Activated T-cell treated with anti-CD3 and anti-CD28 coated beads, Interleukin-2, amount 50 U/mL, for 24 hours (primary cell): ENCODE measurements at regions not wholly inside any gene's neighbourhood (a gene's known extent, or its start where the extent isn't known, plus 50 kb on each side); places are given as distances from the start of the nearest gene placed in this dataset.
A peak's percentile ranks its signal among the peaks of the same experiment; 100 is the strongest.
"Not testable (repeated sequence)": the region's sequence is repeated elsewhere in the genome, so short reads cannot be mapped to it uniquely, and the experiment has no call there.

Source experiments
- DNase-seq: peaks from one replicate; pipeline ENCODE4 v3.0.0-alpha.2; 2020
- H3K27ac Mint-ChIP-seq: 2 replicates; pipeline ENCODE4 v1.8.0; 2020; ENCODE audit warnings: mild to moderate bottlenecking, mixed read lengths
- H3K27me3 Mint-ChIP-seq: 2 replicates; pipeline ENCODE4 v1.8.0; 2020; ENCODE audit warnings: mixed read lengths
- H3K36me3 Mint-ChIP-seq: 2 replicates; pipeline ENCODE4 v1.8.0; 2020; ENCODE audit warnings: low read depth, mixed read lengths
- H3K4me1 Mint-ChIP-seq: 2 replicates; pipeline ENCODE4 v1.8.0; 2020; ENCODE audit warnings: low read depth, mixed read lengths
- H3K4me3 Mint-ChIP-seq: 2 replicates; pipeline ENCODE4 v1.8.0; 2020; ENCODE audit warnings: mild to moderate bottlenecking, moderate library complexity, mixed read lengths
- H3K9me3 Mint-ChIP-seq: 2 replicates; pipeline ENCODE4 v1.8.0; 2020; ENCODE audit warnings: mixed read lengths

DNA sequence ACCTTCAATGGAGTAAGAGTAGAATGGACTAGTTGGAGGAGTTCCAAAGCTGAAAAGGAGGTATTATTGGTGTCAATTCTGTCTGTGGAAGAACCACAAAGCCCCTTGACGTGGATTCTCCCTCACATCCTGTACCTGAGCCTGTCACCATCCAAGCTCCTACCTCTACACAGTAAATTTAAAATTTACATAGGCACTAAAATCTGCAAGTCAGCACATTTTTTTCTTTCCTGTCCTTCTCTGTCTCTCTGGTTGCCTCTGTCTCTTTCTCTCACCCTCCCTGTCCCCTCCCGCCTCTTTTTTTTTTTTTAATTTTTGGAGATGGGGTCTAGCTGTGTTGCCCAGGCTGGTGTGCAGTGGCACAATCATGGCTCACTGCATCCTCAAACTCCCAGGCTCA lies 236.2 kb downstream of the ZNF37A start:
- not testable (repeated sequence) for H3K9me3 Mint-ChIP-seq, H3K4me1 Mint-ChIP-seq, H3K27me3 Mint-ChIP-seq, H3K27ac Mint-ChIP-seq, DNase-seq, H3K36me3 Mint-ChIP-seq, H3K4me3 Mint-ChIP-seq

DNA sequence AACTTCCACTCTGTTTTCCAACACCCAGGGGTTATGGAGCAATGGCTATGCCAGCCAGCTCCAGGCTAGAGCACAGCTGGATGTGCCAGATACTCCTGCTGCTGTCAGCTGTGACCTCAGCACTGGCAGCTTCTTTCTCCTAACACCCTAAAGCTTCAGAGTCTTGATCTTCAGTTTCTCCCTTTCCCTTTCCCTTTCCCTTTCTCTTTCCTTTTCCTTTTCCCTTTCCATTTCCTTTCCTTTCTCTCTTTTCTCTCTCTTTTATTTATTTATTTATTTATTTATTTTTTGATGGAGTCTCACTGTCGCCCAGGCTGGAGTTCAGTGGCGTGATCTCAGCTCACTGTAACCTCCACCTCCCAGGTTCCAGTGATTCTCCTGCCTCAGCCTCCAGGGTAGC lies 237.0 kb downstream of the ZNF37A start:
- not testable (repeated sequence) for H3K9me3 Mint-ChIP-seq, DNase-seq, H3K27ac Mint-ChIP-seq, H3K36me3 Mint-ChIP-seq, H3K4me1 Mint-ChIP-seq, H3K4me3 Mint-ChIP-seq, H3K27me3 Mint-ChIP-seq

DNA sequence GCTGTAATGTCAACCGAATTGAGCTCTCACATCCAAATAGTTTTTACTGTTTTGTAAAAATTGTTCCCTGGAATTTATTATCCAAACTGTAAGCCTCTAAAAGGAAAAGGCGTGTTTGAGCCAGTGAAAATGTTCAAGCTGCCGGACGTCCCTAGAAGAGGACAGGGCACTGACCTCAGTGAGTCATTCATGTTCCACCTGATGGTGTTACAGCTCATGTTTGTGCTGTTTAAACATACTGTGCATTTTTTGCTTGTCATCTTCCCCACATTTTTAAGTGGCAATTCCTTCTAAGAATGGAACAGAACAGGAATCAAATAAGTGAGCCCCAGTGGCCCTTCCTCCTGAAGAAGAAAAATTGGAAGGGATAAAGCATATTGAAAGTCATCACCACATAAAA lies 239.6 kb downstream of the ZNF37A start:
- H3K27ac Mint-ChIP-seq, DNase-seq, H3K36me3 Mint-ChIP-seq, H3K9me3 Mint-ChIP-seq, H3K27me3 Mint-ChIP-seq, H3K4me3 Mint-ChIP-seq, H3K4me1 Mint-ChIP-seq: not testable (repeated sequence)

DNA sequence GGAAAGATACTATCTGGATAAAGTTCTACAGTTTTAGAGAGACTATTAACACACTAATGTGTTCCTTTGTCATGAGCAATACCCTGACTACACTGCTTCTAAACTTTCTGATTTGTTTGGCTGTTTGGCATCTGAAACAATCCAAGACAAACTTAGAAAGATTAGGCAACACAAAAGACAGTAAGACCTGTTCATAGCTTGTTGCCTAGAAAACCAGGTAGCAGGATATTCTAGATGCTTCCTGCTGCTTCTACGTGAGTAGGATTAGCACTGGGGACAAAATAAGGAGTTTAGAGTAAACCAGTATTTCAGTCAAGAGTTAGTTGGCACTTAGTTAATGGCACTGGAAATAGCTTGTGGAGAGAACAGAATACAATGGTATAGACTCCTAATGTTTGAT lies 256.5 kb downstream of the ZNF37A start:
- H3K4me1 Mint-ChIP-seq, H3K4me3 Mint-ChIP-seq, H3K27ac Mint-ChIP-seq, H3K36me3 Mint-ChIP-seq, H3K9me3 Mint-ChIP-seq, DNase-seq: not testable (repeated sequence)
- H3K27me3 Mint-ChIP-seq = peaks cover 10% of the 10 kb centered on the region

DNA sequence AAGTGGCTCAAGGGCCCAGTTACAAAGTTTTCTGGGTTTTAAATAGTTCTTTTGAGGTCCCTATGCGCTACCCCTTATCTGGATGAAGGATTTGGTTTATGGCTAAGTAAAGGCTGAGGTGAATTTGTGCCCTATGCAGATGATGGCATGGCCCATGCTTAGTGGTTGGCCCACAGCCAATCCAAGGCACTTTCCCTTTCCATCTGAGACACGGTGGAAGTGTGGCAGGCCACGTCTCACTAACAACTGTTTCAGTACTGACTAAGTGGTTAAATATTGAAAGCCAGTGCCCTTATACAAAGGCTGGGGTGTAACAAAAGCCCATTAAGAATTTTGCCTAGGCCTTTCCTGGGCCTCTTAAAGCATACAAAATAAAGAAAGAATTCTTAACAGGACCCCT lies 260.3 kb downstream of the ZNF37A start:
- H3K27me3 Mint-ChIP-seq, H3K4me3 Mint-ChIP-seq, H3K9me3 Mint-ChIP-seq, DNase-seq, H3K27ac Mint-ChIP-seq, H3K4me1 Mint-ChIP-seq: not testable (repeated sequence)
- peaks cover 10% of the 10 kb centered on the region for H3K36me3 Mint-ChIP-seq

DNA sequence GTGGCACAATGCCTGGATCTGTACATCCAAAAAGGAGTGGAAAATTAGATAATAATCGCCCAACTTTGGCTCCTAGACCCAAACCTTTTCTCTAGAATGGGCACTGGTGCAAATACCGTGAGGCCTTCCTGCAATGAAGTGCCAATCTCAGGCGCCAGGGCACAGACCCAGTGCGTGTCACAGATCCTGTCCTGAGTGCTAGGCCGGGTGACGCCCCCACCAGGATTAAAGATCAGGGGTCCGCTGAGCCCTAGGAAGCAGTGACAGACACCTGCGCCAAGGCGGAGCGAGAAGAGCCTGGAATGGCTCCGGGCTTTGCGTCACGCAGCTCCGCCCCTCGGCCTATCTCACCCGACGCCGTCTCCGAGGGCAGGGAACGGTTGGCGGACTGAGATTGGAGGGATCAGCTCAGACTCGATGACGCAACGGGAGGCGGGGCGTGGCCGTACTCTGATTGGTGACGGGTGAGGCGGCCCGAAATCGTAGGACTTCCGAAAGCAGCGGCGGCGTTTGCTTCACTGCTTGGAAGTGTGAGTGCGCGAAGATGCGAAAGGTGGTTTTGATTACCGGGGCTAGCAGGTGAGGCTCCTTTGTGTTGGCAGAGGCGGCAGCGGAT lies 261.9 kb downstream of the ZNF37A start:
- not testable (repeated sequence) for H3K4me1 Mint-ChIP-seq, H3K9me3 Mint-ChIP-seq, H3K27me3 Mint-ChIP-seq
- H3K27ac Mint-ChIP-seq = peak overlapping the region; percentile 98
- peak overlapping the region; percentile 88 for H3K4me3 Mint-ChIP-seq
- peak; percentile 80 for DNase-seq
- peaks cover 20% of the 10 kb centered on the region for H3K36me3 Mint-ChIP-seq

DNA sequence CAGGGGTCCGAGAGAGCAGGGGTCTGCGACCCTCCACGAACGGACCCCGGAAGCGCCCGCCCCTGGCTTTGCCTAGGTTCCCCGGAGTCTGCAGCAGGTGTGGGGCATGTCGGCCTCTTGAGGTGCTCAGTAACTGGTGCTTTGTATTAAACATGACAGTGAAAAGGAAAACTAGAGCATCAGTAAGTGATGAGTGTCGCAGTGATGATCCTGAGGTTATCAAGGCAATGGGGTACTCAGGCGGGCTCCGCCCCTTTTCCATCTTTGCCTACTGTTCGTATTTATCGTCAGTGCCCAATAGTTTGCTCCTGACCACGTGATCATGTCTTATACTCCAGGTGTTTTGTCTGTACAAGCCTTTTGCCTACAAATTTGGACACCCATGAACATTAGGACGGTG lies 262.4 kb downstream of the ZNF37A start:
- peak overlapping the region; percentile 98 for H3K27ac Mint-ChIP-seq
- H3K36me3 Mint-ChIP-seq = peaks cover 23% of the 10 kb centered on the region
- not testable (repeated sequence) for DNase-seq, H3K9me3 Mint-ChIP-seq, H3K27me3 Mint-ChIP-seq, H3K4me1 Mint-ChIP-seq
- H3K4me3 Mint-ChIP-seq = peak overlapping the region; percentile 88

DNA sequence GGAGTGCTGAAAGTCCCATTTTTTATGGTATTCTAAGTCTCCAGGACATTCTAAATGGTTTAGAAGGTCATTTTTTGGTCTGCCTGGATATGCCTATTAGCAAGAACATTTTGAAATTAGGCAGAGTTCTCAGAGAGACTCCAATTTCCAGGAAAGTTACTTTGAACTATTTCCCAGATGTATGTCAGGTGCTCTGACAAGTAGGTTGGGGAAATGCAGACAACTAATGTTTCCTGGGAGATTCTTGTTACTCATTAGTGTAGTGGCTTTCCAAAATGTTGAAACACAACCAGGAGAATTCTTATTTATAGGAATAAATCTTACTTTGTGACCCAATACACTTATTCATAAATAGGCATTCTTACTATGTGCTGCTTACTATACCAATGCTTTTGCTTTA lies 268.4 kb downstream of the ZNF37A start:
- not testable (repeated sequence) for H3K27me3 Mint-ChIP-seq, H3K27ac Mint-ChIP-seq, H3K4me3 Mint-ChIP-seq, DNase-seq, H3K9me3 Mint-ChIP-seq
- Mint-ChIP-seq H3K36me3 (peaks cover 65% of the 10 kb centered on the region), H3K4me1 (peaks cover 11% of the 10 kb centered on the region)

DNA sequence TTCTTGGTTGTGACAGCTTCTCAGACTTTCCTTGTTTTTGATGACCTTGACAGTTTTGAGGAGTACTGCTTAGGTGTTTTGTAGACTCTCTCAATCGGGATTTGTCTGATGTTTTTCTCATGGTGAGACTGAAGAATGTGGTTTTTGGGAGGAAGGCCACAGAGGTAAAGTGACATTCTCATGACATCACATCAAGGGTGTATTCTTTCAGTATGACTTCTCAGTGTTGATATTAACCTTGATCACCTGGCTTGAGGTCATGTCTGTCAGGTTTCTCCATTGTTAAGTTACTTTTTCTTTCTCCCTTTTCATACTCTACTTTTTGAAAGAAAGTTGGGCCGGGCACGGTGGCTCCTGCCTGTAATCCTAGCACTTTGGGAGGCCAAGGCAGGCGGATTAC lies 269.9 kb downstream of the ZNF37A start:
- H3K4me3 Mint-ChIP-seq, H3K9me3 Mint-ChIP-seq, H3K27ac Mint-ChIP-seq, DNase-seq, H3K27me3 Mint-ChIP-seq, H3K4me1 Mint-ChIP-seq: not testable (repeated sequence)
- H3K36me3 Mint-ChIP-seq = peaks cover 70% of the 10 kb centered on the region

DNA sequence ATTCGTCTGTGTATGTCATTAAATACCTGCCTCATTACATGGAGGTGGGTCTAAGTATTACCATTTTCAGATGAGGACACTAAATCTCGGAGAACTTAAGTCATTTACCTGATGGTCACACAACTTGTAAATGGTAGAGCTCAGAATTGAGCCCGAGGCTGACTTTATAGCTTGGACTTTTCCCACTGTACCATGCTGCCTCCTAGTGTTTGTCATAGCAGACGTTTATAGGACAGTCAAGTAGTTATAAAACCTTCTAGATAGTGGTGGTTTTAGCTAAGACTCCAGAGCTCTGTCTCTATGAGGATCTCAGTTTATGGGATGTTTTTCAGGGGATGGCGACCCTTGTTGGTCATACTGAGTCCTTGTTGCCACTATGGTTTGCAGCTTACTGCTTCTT lies 271.8 kb downstream of the ZNF37A start:
- not testable (repeated sequence) for H3K4me3 Mint-ChIP-seq, DNase-seq, H3K4me1 Mint-ChIP-seq, H3K9me3 Mint-ChIP-seq, H3K27me3 Mint-ChIP-seq, H3K27ac Mint-ChIP-seq
- peaks cover 71% of the 10 kb centered on the region for H3K36me3 Mint-ChIP-seq

DNA sequence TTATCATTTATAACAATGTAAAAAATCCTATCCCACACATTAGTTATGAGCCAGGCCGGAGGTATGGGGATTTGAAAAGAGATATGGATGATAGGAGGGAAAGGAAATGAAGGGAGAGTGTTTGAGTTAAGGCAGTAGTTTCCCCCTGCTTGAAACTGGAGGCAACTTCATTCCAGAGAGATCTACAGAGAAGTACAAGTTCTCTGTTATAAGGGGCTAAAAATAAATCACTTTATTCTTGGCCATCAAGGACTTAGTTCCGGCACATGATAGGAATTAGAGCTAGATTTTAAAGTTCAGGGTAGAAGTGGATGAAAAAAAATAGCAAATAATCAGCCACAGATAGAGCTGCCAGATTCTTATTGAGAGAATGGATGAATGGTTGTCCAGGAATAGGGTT lies 289.7 kb downstream of the ZNF37A start:
- H3K27ac Mint-ChIP-seq, H3K9me3 Mint-ChIP-seq, H3K4me3 Mint-ChIP-seq, H3K4me1 Mint-ChIP-seq, H3K27me3 Mint-ChIP-seq, DNase-seq, H3K36me3 Mint-ChIP-seq: not testable (repeated sequence)

DNA sequence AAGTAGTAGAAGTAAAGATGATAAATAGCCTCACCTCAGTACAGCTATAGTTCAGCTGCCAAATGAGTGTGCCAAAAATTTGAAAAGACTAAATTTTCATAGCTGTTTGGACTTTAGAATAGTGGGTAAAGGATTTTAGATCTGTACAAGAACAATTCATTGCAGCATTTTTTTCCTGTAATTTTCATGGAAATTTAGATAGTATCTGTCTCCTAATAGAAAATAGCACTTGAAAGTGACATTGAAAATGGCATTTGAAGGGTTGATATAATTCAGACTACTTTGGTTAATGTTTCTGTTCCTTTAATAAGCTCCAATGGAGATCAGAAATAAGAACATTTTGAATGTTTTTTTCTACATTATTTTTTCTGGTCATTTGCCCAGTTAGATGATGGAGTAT lies 292.7 kb downstream of the ZNF37A start:
- H3K27ac Mint-ChIP-seq, H3K9me3 Mint-ChIP-seq, H3K27me3 Mint-ChIP-seq, DNase-seq, H3K36me3 Mint-ChIP-seq, H3K4me1 Mint-ChIP-seq, H3K4me3 Mint-ChIP-seq: not testable (repeated sequence)

DNA sequence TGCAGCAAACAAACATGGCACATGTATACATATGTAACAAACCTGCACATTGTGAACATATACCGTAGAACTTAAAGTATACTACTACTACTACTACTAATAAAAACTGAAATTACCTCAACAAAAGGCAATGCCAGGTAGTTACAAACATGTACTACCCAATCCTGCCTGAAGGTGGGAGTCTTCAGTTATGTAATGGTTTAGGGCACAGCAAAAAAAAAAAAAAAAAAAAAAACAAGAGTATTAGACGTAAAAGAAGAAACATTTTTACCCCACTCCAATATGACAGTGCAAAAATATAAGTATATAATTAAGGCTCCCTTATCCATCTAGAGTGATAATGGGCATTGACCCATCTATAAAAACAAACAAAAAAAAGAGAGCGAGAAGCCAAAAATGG lies 296.6 kb downstream of the ZNF37A start:
- H3K27me3 Mint-ChIP-seq, H3K9me3 Mint-ChIP-seq, H3K36me3 Mint-ChIP-seq, H3K4me1 Mint-ChIP-seq, H3K27ac Mint-ChIP-seq, DNase-seq, H3K4me3 Mint-ChIP-seq: not testable (repeated sequence)

DNA sequence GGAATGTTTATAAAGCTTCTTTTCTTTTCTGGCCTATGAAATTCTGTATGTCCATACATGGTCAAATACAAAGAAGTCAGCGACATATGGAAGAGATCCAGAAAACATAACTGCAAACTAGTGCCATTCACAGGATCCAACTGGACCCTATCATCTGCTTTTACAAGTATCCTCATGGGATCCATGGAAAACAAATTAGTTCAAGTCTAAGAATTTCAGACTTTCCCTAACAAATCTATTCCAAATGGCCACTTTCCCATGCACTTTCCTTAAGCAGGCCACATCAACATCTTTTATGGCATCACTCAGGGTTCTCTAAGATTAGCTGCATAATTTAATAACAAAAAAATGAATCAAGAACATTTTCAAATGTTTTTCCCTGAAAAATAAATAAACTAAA lies 301.3 kb downstream of the ZNF37A start:
- not testable (repeated sequence) for H3K27ac Mint-ChIP-seq, DNase-seq, H3K4me1 Mint-ChIP-seq, H3K27me3 Mint-ChIP-seq, H3K36me3 Mint-ChIP-seq, H3K4me3 Mint-ChIP-seq, H3K9me3 Mint-ChIP-seq

DNA sequence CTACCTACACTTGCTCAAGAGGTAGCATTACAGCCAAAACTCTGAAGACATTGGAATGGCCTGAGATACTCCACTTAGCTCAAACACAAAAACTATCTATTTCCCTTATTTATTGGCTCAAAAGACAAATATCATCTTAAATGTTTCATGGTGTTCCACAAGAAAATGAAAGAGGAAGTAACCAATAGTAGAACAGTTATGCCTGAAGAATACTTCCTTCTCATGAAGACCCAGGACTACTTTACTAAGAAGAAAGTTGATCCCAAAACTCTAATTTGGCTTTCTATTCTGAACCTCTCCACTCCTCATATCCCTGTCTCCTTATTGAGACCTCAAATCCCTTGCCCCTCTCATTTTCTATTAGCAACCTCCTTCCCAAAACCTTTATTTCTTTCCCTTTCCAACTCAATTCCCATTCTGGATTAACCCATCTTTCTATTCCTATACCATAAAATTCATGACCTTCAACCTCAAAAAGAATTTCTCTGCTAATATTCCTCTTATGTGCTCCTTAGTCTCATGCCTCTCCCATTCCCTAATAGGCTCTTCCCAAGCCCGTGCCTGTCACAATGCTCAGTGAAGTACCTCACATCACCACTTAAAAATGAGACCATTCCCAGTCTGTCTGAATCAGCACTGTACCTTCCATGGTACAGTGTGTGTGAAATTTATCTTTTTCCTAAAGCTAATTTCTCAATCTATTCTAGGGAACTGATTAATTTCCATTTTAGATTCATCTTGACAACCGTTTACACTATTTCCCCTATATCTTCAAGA lies 302.2 kb downstream of the ZNF37A start:
- not testable (repeated sequence) for H3K4me3 Mint-ChIP-seq, H3K9me3 Mint-ChIP-seq, DNase-seq, H3K27me3 Mint-ChIP-seq, H3K4me1 Mint-ChIP-seq, H3K36me3 Mint-ChIP-seq, H3K27ac Mint-ChIP-seq

DNA sequence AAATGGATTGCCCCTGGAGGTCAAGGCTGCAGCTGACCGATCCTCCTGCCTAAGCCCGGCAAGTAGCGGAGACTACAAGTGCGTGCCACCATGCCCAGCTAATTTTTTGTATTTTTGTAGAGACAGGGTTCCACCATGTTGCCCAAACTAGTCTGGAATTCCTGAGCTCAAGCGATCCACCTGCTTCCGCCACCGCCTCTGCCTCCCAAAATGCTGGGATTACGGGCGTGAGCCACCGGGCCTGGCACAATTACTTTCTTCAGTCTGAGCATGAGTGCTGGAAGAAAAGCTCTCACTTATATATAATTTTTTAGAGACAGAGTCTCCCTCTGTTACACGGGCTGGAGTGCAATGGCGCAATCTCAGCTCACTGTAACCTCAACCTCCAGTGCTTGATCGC lies 307.4 kb downstream of the ZNF37A start:
- H3K9me3 Mint-ChIP-seq, H3K27me3 Mint-ChIP-seq, DNase-seq, H3K4me1 Mint-ChIP-seq: not testable (repeated sequence)
- H3K27ac Mint-ChIP-seq = peak overlapping the region; percentile 26
- peaks cover 10% of the 10 kb centered on the region for H3K36me3 Mint-ChIP-seq
- H3K4me3 Mint-ChIP-seq = peak overlapping the region; percentile 90
